Keratinocyte (primary cell): ENCODE measurements at regions not wholly inside any gene's neighbourhood (a gene's known extent, or its start where the extent isn't known, plus 50 kb on each side); places are given as distances from the start of the nearest gene placed in this dataset.
A peak's percentile ranks its signal among the peaks of the same experiment; 100 is the strongest.

Experiments used
- DNase-seq: peaks from one replicate; pipeline ENCODE4 v3.0.0-alpha.2; 2011; ENCODE audit warnings: low read depth, missing footprints, low spot score
- FAIRE-seq: peaks from 2 replicates; lab custom pipeline; 2011; peaks lifted over from hg19 to GRCh38; lab: Jason Lieb, UNC
- H2AFZ ChIP-seq: 2 replicates; pipeline ENCODE4 v1.6.0; 2012; ENCODE audit warnings: low read length, control low read depth, inconsistent platforms; ENCODE audit not compliant: control insufficient read depth
- H3K27ac ChIP-seq: 2 replicates; pipeline ENCODE4 v1.5.1; 2011; ENCODE audit warnings: low read length; ENCODE audit not compliant: control insufficient read depth, insufficient read depth
- H3K27me3 ChIP-seq: 3 replicates; pipeline ENCODE4 v1.6.0; 2011; ENCODE audit warnings: low read length; ENCODE audit not compliant: control insufficient read depth, insufficient read depth; ENCODE audit errors: extremely low read depth
- H3K36me3 ChIP-seq, 2 experiments: 2 replicates in 1 of 2; 3 replicates in 1 of 2; pipeline ENCODE4 v1.5.1; 2011; ENCODE audit warnings: low read length in 2 of 2, mild to moderate bottlenecking in 1 of 2; ENCODE audit not compliant: control insufficient read depth in 2 of 2, insufficient read depth in 2 of 2; ENCODE audit errors: extremely low read depth in 1 of 2
- H3K4me1 ChIP-seq: 3 replicates; pipeline ENCODE4 v1.5.1; 2011; ENCODE audit warnings: low read length; ENCODE audit not compliant: control insufficient read depth, insufficient read depth; ENCODE audit errors: extremely low read depth
- H3K4me2 ChIP-seq: 3 replicates; pipeline ENCODE4 v1.6.0; 2011; ENCODE audit warnings: low read depth, low read length; ENCODE audit not compliant: control insufficient read depth, insufficient read depth; ENCODE audit errors: extremely low read depth
- H3K4me3 ChIP-seq, 3 experiments: fragments of 200-600 bp in 1 of 3; sonication (generic) in 1 of 3; 2 replicates in 2 of 3; 3 replicates in 1 of 3; pipeline ENCODE4 v1.5.1; 2011 to 2016; ENCODE audit warnings: low read length in 3 of 3, mild to moderate bottlenecking in 3 of 3, control low read depth in 2 of 3, inconsistent platforms in 1 of 3, low read depth in 1 of 3, mixed read lengths in 1 of 3, mixed run types in 1 of 3, moderate library complexity in 1 of 3; ENCODE audit not compliant: control insufficient read depth in 2 of 3, insufficient read depth in 2 of 3; ENCODE audit errors: extremely low read depth in 1 of 3
- H3K79me2 ChIP-seq: 2 replicates; pipeline ENCODE4 v1.6.0; 2012; ENCODE audit warnings: low read length; ENCODE audit not compliant: control insufficient read depth, insufficient read depth
- H3K9ac ChIP-seq: 3 replicates; pipeline ENCODE4 v1.6.0; 2011; ENCODE audit warnings: low read length; ENCODE audit not compliant: control insufficient read depth, insufficient read depth; ENCODE audit errors: extremely low read depth
- H3K9me1 ChIP-seq: 3 replicates; pipeline ENCODE4 v1.6.0; 2011; ENCODE audit warnings: low read length; ENCODE audit not compliant: control insufficient read depth, insufficient read depth; ENCODE audit errors: extremely low read depth
- H3K9me3 ChIP-seq: 2 replicates; pipeline ENCODE4 v1.5.1; 2012; ENCODE audit warnings: low read depth, low read length; ENCODE audit not compliant: control insufficient read depth
- H4K20me1 ChIP-seq: 3 replicates; pipeline ENCODE4 v1.6.0; 2011; ENCODE audit warnings: low read length; ENCODE audit not compliant: control insufficient read depth, insufficient read depth; ENCODE audit errors: extremely low read depth
- EZH2 ChIP-seq: IDR thresholded peaks from one replicate; pipeline ENCODE4 v1.6.1; 2012; ENCODE audit warnings: inconsistent platforms, mild to moderate bottlenecking, low read length, moderate library complexity
- dilution Hi-C: fragments of 300-500 bp; cut with MboI; formaldehyde crosslinking; loops from one replicate; pipeline ENCODE4 v1.7.0; 2020; ENCODE audit warnings: low sequenced_read_pairs; ENCODE audit not compliant: extremely low pct_ligation_motif_present
- TF ChIP-seq, protein P1 (sequence below), 3 experiments: IDR thresholded peaks in 1 of 3; conservative IDR thresholded peaks in 1 of 3; optimal IDR thresholded peaks in 1 of 3; 2 replicates in 2 of 3; 3 replicates in 1 of 3; pipeline versions ENCODE3 to v1.5.1; 2011; ENCODE audit warnings: low read length in 3 of 3, mild to moderate bottlenecking in 3 of 3, moderate library complexity in 2 of 3, control low read depth in 1 of 3, inconsistent platforms in 1 of 3; ENCODE audit not compliant: insufficient read depth in 2 of 3; ENCODE audit errors: extremely low read depth in 1 of 3

- no peaks in the 10 kb centered on the region for H4K20me1 ChIP-seq
- dilution Hi-C loops: no loop called here
- H3K9me3 ChIP-seq: peaks cover 1% of the 10 kb centered on the region
- no peak for FAIRE-seq
- no peak overlapping the region for H3K27ac ChIP-seq
- no peak overlapping the region for H2AFZ ChIP-seq
- TF ChIP-seq EZH2: no peak
- TF ChIP-seq, protein P1, sequence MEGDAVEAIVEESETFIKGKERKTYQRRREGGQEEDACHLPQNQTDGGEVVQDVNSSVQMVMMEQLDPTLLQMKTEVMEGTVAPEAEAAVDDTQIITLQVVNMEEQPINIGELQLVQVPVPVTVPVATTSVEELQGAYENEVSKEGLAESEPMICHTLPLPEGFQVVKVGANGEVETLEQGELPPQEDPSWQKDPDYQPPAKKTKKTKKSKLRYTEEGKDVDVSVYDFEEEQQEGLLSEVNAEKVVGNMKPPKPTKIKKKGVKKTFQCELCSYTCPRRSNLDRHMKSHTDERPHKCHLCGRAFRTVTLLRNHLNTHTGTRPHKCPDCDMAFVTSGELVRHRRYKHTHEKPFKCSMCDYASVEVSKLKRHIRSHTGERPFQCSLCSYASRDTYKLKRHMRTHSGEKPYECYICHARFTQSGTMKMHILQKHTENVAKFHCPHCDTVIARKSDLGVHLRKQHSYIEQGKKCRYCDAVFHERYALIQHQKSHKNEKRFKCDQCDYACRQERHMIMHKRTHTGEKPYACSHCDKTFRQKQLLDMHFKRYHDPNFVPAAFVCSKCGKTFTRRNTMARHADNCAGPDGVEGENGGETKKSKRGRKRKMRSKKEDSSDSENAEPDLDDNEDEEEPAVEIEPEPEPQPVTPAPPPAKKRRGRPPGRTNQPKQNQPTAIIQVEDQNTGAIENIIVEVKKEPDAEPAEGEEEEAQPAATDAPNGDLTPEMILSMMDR (optimal IDR thresholded peaks at IDR 0.05 in 1 of 3, IDR thresholded peaks at IDR 0.05 in 1 of 3, conservative IDR thresholded peaks at IDR 0.05 in 1 of 3; ENCODE audit: extremely low read depth in 1 of 3, insufficient read depth in 2 of 3, low read length in 3 of 3): no peak
- H3K4me3 ChIP-seq: no peak overlapping the region
- no peak overlapping the region for H3K9ac ChIP-seq
- H3K27me3 ChIP-seq: no peaks in the 10 kb centered on the region
- H3K4me1 ChIP-seq: no peaks in the 10 kb centered on the region
- no peaks in the 10 kb centered on the region for H3K36me3 ChIP-seq
- H3K9me1 ChIP-seq: no peaks in the 10 kb centered on the region
- H3K4me2 ChIP-seq: no peak overlapping the region
- DNase-seq: no peak
- H3K79me2 ChIP-seq: no peaks in the 10 kb centered on the region
These were observed 355.8 kb downstream of the FSCB start for GRCh38 chr14:44151130-44151820.

- FAIRE-seq: no peak
These were observed 357.5 kb downstream of the FSCB start for GRCh38 chr14:44149597-44149996.

More at GRCh38 chr14:44149597-44149996, 357.5 kb downstream of the FSCB start:
- Histone ChIP-seq H3K27me3 (no peaks in the 10 kb centered on the region), H3K9me3 (peaks cover 1% of the 10 kb centered on the region), H3K9me1 (no peaks in the 10 kb centered on the region), H4K20me1 (no peaks in the 10 kb centered on the region), H3K4me1 (no peaks in the 10 kb centered on the region), H3K4me2 (no peak overlapping the region), H3K9ac (no peak overlapping the region), H3K4me3 (no peak overlapping the region), H3K27ac (no peak overlapping the region), H3K36me3 (no peaks in the 10 kb centered on the region), H2AFZ (no peak overlapping the region), H3K79me2 (no peaks in the 10 kb centered on the region)
- no peak for DNase-seq
- dilution Hi-C loops: no loop called here
- TF ChIP-seq EZH2: no peak
- TF ChIP-seq, protein P1 (optimal IDR thresholded peaks at IDR 0.05 in 1 of 3, IDR thresholded peaks at IDR 0.05 in 1 of 3, conservative IDR thresholded peaks at IDR 0.05 in 1 of 3; ENCODE audit: extremely low read depth in 1 of 3, insufficient read depth in 2 of 3, low read length in 3 of 3): peak in 2 of 3 experiments; percentile 39 to 42
